Daoy (cell line): ENCODE measurements at regions not wholly inside any gene's neighbourhood (a gene's known extent, or its start where the extent isn't known, plus 50 kb on each side); places are given as distances from the start of the nearest gene placed in this dataset.
"Not testable (repeated sequence)": the region's sequence is repeated elsewhere in the genome, so short reads cannot be mapped to it uniquely, and the experiment has no call there.

Experiments
- DNase-seq: peaks from one replicate; pipeline ENCODE4 v3.0.0-alpha.2; 2015; ENCODE audit warnings: low read depth

- no peak for DNase-seq
These were observed 95.9 kb upstream of the PCSK1 start for GRCh38 chr5:96528826-96529474.

GRCh38 chr5:96529559-96529958 is 96.5 kb upstream of the PCSK1 start:
- no peak for DNase-seq

- no peak for DNase-seq
These were observed 97.9 kb upstream of the PCSK1 start for GRCh38 chr5:96530901-96531300.

- no peak for DNase-seq
These were observed 100.3 kb upstream of the PCSK1 start for GRCh38 chr5:96533371-96533770.

GRCh38 chr5:96537386-96537785 is 104.3 kb upstream of the PCSK1 start:
- peak; percentile 79 for DNase-seq

- DNase-seq: no peak
These were observed 105.8 kb upstream of the PCSK1 start for GRCh38 chr5:96538808-96539250.

- DNase-seq: no peak
These were observed 113.1 kb upstream of the PCSK1 start for GRCh38 chr5:96546120-96546519.

- no peak for DNase-seq
These were observed 114.4 kb upstream of the PCSK1 start for GRCh38 chr5:96547486-96547885.

GRCh38 chr5:96548905-96549304 is 113.3 kb upstream of the CAST start:
- no peak for DNase-seq

- DNase-seq: not testable (repeated sequence)
These were observed 101.3 kb upstream of the CAST start for GRCh38 chr5:96560857-96561256.

GRCh38 chr5:96562614-96563013 is 99.6 kb upstream of the CAST start:
- DNase-seq: no peak

GRCh38 chr5:96563816-96564215 is 98.4 kb upstream of the CAST start:
- no peak for DNase-seq

- DNase-seq: peak; percentile 70
These were observed 96.5 kb upstream of the CAST start for GRCh38 chr5:96565582-96566265.

GRCh38 chr5:96566833-96567587 is 95.2 kb upstream of the CAST start:
- peak; percentile 76 for DNase-seq

GRCh38 chr5:96569332-96569731 is 92.8 kb upstream of the CAST start:
- DNase-seq: no peak

GRCh38 chr5:96569770-96570169 is 92.4 kb upstream of the CAST start:
- DNase-seq: no peak

GRCh38 chr5:96572864-96573512 is 89.2 kb upstream of the CAST start:
- DNase-seq: peak; percentile 92

GRCh38 chr5:96573513-96573894 is 88.7 kb upstream of the CAST start:
- no peak for DNase-seq

- DNase-seq: no peak
These were observed 85.3 kb upstream of the CAST start for GRCh38 chr5:96576876-96577275.

- no peak for DNase-seq
These were observed 84.3 kb upstream of the CAST start for GRCh38 chr5:96577909-96578308.

GRCh38 chr5:96579711-96580110 is 82.5 kb upstream of the CAST start:
- no peak for DNase-seq

GRCh38 chr5:96582343-96582742 is 79.8 kb upstream of the CAST start:
- peak; percentile 64 for DNase-seq
